Upper lobe of left lung (tissue), 6 donors: ENCODE measurements at regions not wholly inside any gene's neighbourhood (a gene's known extent, or its start where the extent isn't known, plus 50 kb on each side); places are given as distances from the start of the nearest gene placed in this dataset.

Source experiments
- ATAC-seq, 2 donors: fragments of 200-7000 bp; cut with Tn5 transposase; one replicate each; pipeline ENCODE4 v1.9.1; 2022; ENCODE audit warnings: mild to moderate bottlenecking in 2 of 2, moderate library complexity in 2 of 2; ENCODE audit not compliant: low FRiP score in 2 of 2
- DNase-seq, 2 donors: peaks; one replicate each; pipeline ENCODE4 v3.0.0-alpha.2; 2019 to 2020
- H3K27ac ChIP-seq, 4 donors: fragments of 200-600 bp; sonication (generic); one replicate each; pipeline ENCODE4 v1.5.1; 2016 to 2019
- H3K27me3 ChIP-seq, 4 donors: fragments of 200-600 bp; sonication (generic); one replicate each; pipeline ENCODE4 v1.5.1; 2017 to 2019
- H3K36me3 ChIP-seq, 4 donors: fragments of 200-600 bp; sonication (generic); one replicate each; pipeline ENCODE4 v1.5.1; 2016 to 2019
- H3K4me1 ChIP-seq, 4 donors: fragments of 200-600 bp; sonication (generic); one replicate each; pipeline ENCODE4 v1.5.1; 2018 to 2019
- H3K4me3 ChIP-seq, 4 donors: fragments of 200-600 bp; sonication (generic); one replicate each; pipeline ENCODE4 v1.5.1; 2017 to 2019; ENCODE audit warnings: mild to moderate bottlenecking in 2 of 4, moderate library complexity in 1 of 4
- H3K9me3 ChIP-seq, 4 donors: fragments of 200-600 bp; sonication (generic); one replicate each; pipeline ENCODE4 v1.5.1; 2018 to 2019
- CTCF ChIP-seq, 6 experiments: fragments of 450-650 bp in 4 of 6; fragments of 200-600 bp in 2 of 6; sonication (generic) in 2 of 6; IDR thresholded peaks; one replicate each; pipeline ENCODE4 v1.5.1; 2016 to 2019; ENCODE audit warnings: antibody characterized with exemption in 6 of 6
- EP300 ChIP-seq, 4 donors: sonication (generic); formaldehyde crosslinking; IDR thresholded peaks; one replicate each; pipeline ENCODE4 v1.5.1; 2017; ENCODE audit warnings: antibody characterized with exemption in 4 of 4, control low read depth in 2 of 4
- POLR2A ChIP-seq, 4 donors: fragments of 450-650 bp; IDR thresholded peaks; one replicate each; pipeline ENCODE4 v1.5.1; 2016 to 2017; ENCODE audit warnings: antibody characterized with exemption in 4 of 4, mild to moderate bottlenecking in 2 of 4
- POLR2AphosphoS5 ChIP-seq, 2 donors: sonication (generic); formaldehyde crosslinking; IDR thresholded peaks; one replicate each; pipeline ENCODE4 v1.5.1; 2017; ENCODE audit warnings: antibody characterized with exemption in 2 of 2
- WGBS, 2 donors: methylation state at CpG; one replicate each; pipeline ENCODE4 v1.1.5; 2017 to 2018; 5-methylcytosine and 5-hydroxymethylcytosine counted together
- donor health status: DM: no; HTN: no; CAD: no; lungs with moderate emphysema.
- donor health status: DM: no; HTN: yes; CAD: no; lungs with severe emphysema.

DNA sequence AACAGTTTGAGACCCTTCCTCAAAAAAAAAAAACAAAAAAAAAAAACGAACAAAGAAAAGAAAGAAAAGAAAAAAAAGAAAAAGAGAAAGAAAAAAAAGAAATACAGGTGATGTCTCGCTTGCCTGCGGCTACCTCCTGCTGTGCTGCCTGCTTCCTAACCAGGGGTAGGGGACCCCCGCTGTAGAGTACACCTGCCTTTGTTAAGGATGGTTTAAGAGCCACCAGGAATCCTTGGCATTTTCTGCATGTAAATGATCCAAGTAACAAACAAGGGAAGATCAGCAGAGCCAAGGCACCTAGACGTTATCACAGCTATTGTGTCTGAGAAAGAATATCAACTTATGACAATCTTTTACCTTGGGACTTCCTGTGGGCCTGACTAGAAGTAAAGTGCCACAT lies 856.8 kb upstream of the GCFC2 start:
- Histone ChIP-seq H3K27ac (no peak overlapping the region), H3K4me3 (no peak overlapping the region), H3K9me3 (no peaks in the 10 kb centered on the region), H3K4me1 (no peaks in the 10 kb centered on the region), H3K36me3 (no peaks in the 10 kb centered on the region), H3K27me3 (no peaks in the 10 kb centered on the region)
- 74 to 87% methylated on average over 4 to 5 of the region's 5 CpGs for WGBS, 2 donors
- TF ChIP-seq POLR2A (IDR thresholded peaks at IDR 0.05) (no peak), CTCF (IDR thresholded peaks at IDR 0.05) (no peak), POLR2AphosphoS5 (IDR thresholded peaks at IDR 0.05) (no peak), EP300 (IDR thresholded peaks at IDR 0.05) (no peak)
- ATAC-seq (no peak), DNase-seq (no peak)

GRCh38 chr2:76564734-76565133 lies 854.0 kb upstream of the GCFC2 start:
- 83 to 88% methylated on average over 2 of the region's 2 CpGs for WGBS, 2 donors
- Histone ChIP-seq H3K27ac (no peak overlapping the region), H3K9me3 (no peaks in the 10 kb centered on the region), H3K27me3 (no peaks in the 10 kb centered on the region), H3K36me3 (no peaks in the 10 kb centered on the region), H3K4me1 (no peaks in the 10 kb centered on the region), H3K4me3 (no peak overlapping the region)
- DNase-seq (no peak), ATAC-seq (no peak)
- no peak for TF ChIP-seq EP300 (IDR thresholded peaks at IDR 0.05)
- no peak for TF ChIP-seq POLR2A (IDR thresholded peaks at IDR 0.05)
- TF ChIP-seq POLR2AphosphoS5 (IDR thresholded peaks at IDR 0.05), result no peak
- TF ChIP-seq CTCF (IDR thresholded peaks at IDR 0.05), result no peak

DNA sequence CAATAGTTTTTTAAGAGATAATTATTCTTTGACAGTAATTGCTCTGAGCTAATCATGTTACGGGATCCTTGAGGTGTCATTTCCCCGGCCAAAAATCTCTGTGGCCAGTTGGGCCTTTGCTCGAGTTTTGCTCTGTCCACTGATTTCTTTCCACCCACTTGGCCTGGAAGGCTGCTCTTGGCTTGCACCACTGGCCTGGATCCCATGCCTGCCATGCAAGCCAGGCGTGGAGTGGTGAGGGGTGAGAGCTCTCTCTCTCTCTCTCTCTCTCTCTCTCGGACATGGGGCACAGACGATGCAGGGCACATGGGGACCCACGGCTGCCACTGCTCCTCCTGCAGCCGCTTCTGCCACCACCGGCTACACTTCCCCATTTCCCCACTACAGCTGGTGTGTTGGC lies 853.0 kb upstream of the GCFC2 start:
- Histone ChIP-seq H3K27ac (no peak overlapping the region), H3K9me3 (no peaks in the 10 kb centered on the region), H3K27me3 (no peaks in the 10 kb centered on the region), H3K36me3 (no peaks in the 10 kb centered on the region), H3K4me1 (no peaks in the 10 kb centered on the region), H3K4me3 (no peak overlapping the region)
- WGBS, 2 donors, result 85 to 95% methylated on average over 9 of the region's 9 CpGs
- ATAC-seq (no peak), DNase-seq (peak in 1 of 2 donors; percentile 24)
- TF ChIP-seq EP300 (IDR thresholded peaks at IDR 0.05) (no peak), POLR2AphosphoS5 (IDR thresholded peaks at IDR 0.05) (no peak), CTCF (IDR thresholded peaks at IDR 0.05) (no peak), POLR2A (IDR thresholded peaks at IDR 0.05) (no peak)

- Histone ChIP-seq H3K27ac (no peak overlapping the region), H3K4me3 (no peak overlapping the region), H3K36me3 (no peaks in the 10 kb centered on the region), H3K9me3 (no peaks in the 10 kb centered on the region), H3K27me3 (no peaks in the 10 kb centered on the region), H3K4me1 (no peaks in the 10 kb centered on the region)
- DNase-seq (no peak), ATAC-seq (no peak)
- no peak for TF ChIP-seq POLR2AphosphoS5 (IDR thresholded peaks at IDR 0.05)
- TF ChIP-seq CTCF (IDR thresholded peaks at IDR 0.05), result no peak
These were observed 847.4 kb upstream of the GCFC2 start for GRCh38 chr2:76558157-76558556.

GRCh38 chr2:76556018-76556417 lies 845.3 kb upstream of the GCFC2 start:
- H3K4me1 ChIP-seq, result no peaks in the 10 kb centered on the region

More at GRCh38 chr2:76556018-76556417, 845.3 kb upstream of the GCFC2 start:
- TF ChIP-seq POLR2AphosphoS5 (IDR thresholded peaks at IDR 0.05) (no peak), POLR2A (IDR thresholded peaks at IDR 0.05) (no peak), EP300 (IDR thresholded peaks at IDR 0.05) (no peak), CTCF (IDR thresholded peaks at IDR 0.05) (no peak)
- ATAC-seq (no peak), DNase-seq (no peak)
- Histone ChIP-seq H3K9me3 (no peaks in the 10 kb centered on the region), H3K4me3 (no peak overlapping the region), H3K27me3 (no peaks in the 10 kb centered on the region), H3K27ac (no peak overlapping the region), H3K36me3 (no peaks in the 10 kb centered on the region)
- 69 to 77% methylated on average over 2 of the region's 2 CpGs for WGBS, 2 donors
